NCI-H82 treated with DMSO at 0.1 percent for 48 hours (cell line): ENCODE measurements at regions not wholly inside any gene's neighbourhood (a gene's known extent, or its start where the extent isn't known, plus 50 kb on each side); places are given as distances from the start of the nearest gene placed in this dataset.
"Not testable (repeated sequence)": the region's sequence is repeated elsewhere in the genome, so short reads cannot be mapped to it uniquely, and the experiment has no call there.

Source experiments
- DNase-seq: peaks from one replicate; lab custom pipeline; 2025; ENCODE audit not compliant: unreplicated experiment; lab: John Stamatoyannopoulos, UW

- DNase-seq: peak; percentile 76
These were observed 182.4 kb downstream of the MIS18A start for GRCh38 chr21:32096411-32096810.

DNA sequence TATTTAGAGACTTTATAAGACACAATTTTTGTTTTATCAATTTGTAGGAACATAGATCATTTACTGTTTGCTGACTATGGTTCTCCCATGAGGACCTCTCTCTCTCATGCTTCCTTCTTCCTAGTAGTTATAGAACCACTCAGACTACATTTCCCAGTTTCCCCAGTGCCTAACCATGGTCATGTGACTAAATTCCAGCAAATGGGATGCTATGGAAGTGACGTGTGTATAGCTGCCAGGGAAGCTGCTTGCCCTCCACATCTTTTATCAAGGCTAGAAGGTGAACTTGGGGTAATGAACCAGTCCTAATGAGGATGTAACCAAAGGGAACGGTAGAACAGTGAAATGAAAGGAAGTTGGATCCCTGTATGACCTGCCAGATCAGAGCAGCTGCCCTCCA, 184.0 kb downstream of the MIS18A start:
- DNase-seq: no peak

DNA sequence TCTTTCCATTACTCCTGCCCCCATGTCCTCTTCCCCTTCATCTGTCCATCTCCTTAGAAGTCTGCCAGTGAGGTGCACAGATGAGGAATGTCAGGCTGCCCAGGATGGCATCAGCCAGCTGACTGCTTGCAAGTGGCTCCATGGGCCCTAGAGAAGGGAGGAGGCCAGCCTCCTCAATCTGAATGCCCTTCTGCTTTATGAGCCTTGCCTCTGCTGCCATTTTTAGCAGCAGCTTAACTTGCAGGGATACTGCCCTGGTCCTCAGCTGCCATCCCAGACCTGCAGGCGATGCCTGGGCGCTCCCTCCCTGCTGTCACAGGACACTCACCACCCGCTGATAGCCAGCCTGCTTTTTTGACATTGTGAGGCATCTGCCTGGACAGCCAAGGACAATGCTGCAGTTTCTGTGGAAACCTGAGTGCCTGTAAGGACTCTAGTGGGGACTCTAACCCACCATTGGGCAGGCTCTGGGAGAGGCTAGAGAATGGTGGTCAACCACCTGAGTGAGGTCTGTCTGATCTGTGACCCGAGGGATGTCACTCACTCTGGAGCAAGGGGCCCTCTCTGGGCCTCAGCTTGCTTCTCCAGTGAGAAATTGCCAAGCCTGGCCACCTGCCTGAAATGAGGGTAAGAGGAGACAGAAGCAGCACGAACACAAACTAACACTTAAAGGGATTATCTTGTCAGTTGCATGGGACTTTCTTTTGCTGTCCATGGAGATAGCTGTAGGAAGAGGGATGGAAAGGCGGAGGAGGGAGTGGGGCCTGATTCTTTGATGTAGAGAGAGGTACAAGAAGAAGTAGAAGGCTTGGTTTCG, 185.0 kb downstream of the MIS18A start:
- no peak for DNase-seq

- DNase-seq: no peak
These were observed 187.9 kb downstream of the MIS18A start for GRCh38 chr21:32090956-32091355.

DNA sequence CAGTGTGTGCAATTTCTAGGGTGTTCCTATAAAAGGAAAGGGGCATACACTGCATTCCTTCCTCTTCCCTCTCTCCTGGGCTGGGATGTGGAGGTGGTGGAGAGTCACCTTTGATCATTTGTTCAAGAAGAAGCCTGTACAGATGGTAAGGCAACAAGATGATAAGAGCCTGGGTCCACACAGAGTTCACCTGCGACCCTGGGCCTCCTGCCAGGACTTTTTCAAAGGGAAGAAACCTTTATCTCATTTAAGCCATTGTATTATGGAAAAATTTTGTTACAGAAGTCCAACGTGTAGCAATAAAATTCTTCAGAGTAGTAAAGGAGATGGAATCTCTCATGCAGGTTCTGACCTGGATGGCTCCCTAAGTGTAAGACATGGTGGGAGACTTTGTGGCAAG, 189.1 kb downstream of the MIS18A start:
- DNase-seq: no peak

GRCh38 chr21:32088471-32088870, 190.4 kb downstream of the MIS18A start:
- DNase-seq: peak; percentile 99

- DNase-seq: no peak
These were observed 191.4 kb downstream of the MIS18A start for GRCh38 chr21:32087447-32087846.

- DNase-seq: peak; percentile 77
These were observed 195.7 kb downstream of the MIS18A start for GRCh38 chr21:32083197-32083596.

- DNase-seq: no peak
These were observed 196.4 kb downstream of the MIS18A start for GRCh38 chr21:32082466-32082865.

DNA sequence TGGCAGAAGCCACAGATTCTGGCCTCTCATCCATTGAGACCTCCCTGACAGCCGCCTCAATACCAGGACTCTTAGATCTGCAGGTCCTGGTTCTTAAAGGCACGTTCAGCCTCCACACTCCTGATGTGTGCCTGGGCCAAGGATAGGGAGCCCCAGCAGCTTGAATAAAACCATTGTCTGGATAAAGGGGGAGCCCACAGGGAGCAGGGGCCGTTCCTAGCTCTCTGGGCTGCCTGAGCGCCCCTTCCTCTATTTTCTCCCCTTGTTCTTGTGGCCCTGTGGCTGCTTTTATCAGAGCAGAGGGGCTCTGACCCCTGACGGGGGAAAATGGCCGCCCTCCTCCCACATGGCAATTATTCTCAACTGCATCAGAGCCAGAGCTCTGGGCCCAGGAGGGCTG, 200.8 kb downstream of the HUNK start:
- DNase-seq: no peak

GRCh38 chr21:32073190-32073589, 200.4 kb downstream of the HUNK start:
- no peak for DNase-seq

DNA sequence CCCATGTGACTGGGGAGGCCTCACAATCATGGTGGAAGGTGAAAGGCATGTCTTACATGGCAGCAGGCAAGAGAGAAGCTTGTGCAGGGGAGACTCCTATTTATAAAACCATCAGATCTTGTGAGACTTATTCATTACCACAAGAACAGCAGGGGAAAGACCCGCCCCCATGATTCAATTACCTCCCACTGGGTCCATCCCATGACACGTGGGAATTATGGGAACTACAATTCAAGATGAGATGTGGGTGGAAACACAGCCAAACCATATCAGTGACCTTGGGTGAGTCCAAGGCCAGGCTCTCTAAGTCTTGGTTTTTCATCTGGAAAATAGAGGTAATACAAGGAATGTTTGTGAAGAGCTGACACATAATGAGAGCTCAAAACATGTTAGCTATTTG, 198.8 kb downstream of the HUNK start:
- not testable (repeated sequence) for DNase-seq

GRCh38 chr21:32070676-32071330, 198.0 kb downstream of the HUNK start:
- no peak for DNase-seq

DNA sequence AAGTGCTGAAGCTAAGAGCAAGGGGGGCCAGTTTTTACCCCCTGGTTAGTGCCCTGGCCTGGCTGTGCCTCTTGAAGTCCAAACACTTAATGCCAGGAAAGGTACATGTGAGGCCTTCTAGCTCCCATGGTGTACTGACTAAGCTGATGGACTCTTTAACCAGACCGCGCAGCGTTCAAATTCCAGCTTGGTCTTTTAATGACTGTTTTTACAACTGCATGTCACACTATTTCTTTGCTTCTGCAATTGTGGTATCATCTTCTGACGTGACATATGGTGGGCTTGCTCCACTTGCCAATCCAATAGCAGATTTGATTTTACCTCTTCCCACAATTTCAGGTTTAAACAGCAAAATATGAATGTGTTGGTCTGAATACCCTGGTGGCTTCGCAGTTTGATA, 197.3 kb downstream of the HUNK start:
- DNase-seq: no peak

- DNase-seq: no peak
These were observed 192.8 kb downstream of the HUNK start for GRCh38 chr21:32065654-32066053.

GRCh38 chr21:32064281-32064910, 191.6 kb downstream of the HUNK start:
- DNase-seq: peak; percentile 80

DNA sequence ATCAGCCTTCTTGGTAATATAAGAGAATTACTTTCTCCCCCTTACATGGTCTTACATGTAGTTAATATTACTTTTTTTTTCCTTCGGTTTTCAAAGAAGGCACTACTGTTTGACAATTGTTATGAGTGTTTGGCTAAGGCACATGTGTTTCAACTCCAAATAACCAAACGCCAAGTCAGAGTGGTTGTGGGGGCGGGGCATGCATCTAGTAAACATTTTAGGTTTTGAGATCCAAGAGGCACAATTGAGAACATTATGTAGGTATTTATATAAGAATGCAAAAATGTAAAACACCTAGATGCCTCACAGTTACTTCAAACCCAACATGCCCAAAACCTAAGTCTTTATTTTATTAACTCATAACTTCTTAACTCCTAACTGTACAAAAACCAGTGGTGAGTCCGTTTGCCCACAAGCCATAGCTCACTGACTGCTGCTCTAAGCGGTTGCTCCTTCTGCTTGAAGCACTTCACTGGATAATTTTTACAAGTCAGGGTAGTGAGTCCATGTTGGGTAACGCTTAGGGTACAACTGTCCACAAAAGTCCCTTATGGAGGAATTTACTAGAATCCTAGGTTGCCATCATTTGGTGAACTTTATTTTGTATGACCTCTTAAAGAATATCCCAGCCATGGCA, 189.9 kb downstream of the HUNK start:
- no peak for DNase-seq

- no peak for DNase-seq
These were observed 188.9 kb downstream of the HUNK start for GRCh38 chr21:32061729-32062128.

GRCh38 chr21:32056791-32057190, 184.0 kb downstream of the HUNK start:
- no peak for DNase-seq

DNA sequence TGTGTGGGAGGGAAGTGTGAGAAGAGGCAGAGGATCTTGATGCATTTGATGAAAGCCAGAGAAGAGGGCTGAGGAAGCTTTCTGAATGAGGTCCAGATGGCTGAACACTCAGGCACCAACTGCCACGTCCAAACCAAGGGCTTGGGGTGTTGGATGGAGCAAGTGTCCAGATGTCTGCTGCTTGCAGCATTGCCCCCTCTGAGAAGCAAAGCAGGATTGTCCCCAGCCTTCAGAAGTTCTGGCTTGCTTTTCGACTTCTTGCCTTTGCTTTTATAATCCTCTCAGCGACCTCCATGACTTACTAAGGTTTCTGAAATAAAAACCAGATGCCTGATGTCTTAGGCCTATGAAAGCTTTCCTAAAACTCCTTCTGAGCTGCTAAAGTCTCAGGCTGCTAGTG, 182.5 kb downstream of the HUNK start:
- DNase-seq: no peak
